WTC11 (cell line): ENCODE measurements at regions not wholly inside any gene's neighbourhood (a gene's known extent, or its start where the extent isn't known, plus 50 kb on each side); places are given as distances from the start of the nearest gene placed in this dataset.

Experiments
- ATF3 ChIP-seq: sonication (generic); formaldehyde crosslinking; conservative IDR thresholded peaks from 2 replicates; pipeline ENCODE4 v1.8.1; 2022; ENCODE audit warnings: mild to moderate bottlenecking, missing genetic modification reagents
- CTCF ChIP-seq: fragments of 200-600 bp; IDR thresholded peaks from 2 replicates; pipeline ENCODE4 v1.8.0; 2022; ENCODE audit warnings: antibody characterized with exemption
- FOXP1 ChIP-seq: sonication (generic); formaldehyde crosslinking; IDR thresholded peaks from 2 replicates; pipeline ENCODE4 v1.8.0; 2022; ENCODE audit warnings: missing genetic modification reagents, mild to moderate bottlenecking, moderate library complexity, borderline replicate concordance
- IRF1 ChIP-seq: sonication (generic); formaldehyde crosslinking; IDR thresholded peaks from 2 replicates; pipeline ENCODE4 v1.8.0; 2023; ENCODE audit warnings: missing genetic modification reagents
- MAX ChIP-seq: sonication (generic); formaldehyde crosslinking; IDR thresholded peaks from 2 replicates; pipeline ENCODE4 v1.8.0; 2022; ENCODE audit warnings: mild to moderate bottlenecking, missing genetic modification reagents
- NR1H2 ChIP-seq: sonication (generic); formaldehyde crosslinking; IDR thresholded peaks from 2 replicates; pipeline ENCODE4 v1.9.0; 2021; ENCODE audit warnings: mild to moderate bottlenecking, moderate library complexity, missing genetic modification reagents
- ZNF263 ChIP-seq: sonication (generic); formaldehyde crosslinking; IDR thresholded peaks from 2 replicates; pipeline ENCODE4 v1.8.1; 2022; ENCODE audit warnings: low read depth, mild to moderate bottlenecking, moderate library complexity, missing genetic modification reagents

GRCh38 chr2:138853296-138853695 lies 73.1 kb upstream of the NXPH2 start:
- TF ChIP-seq MAX (CRISPR knock-in tag) (no peak), ZNF263 (CRISPR knock-in tag) (no peak), ATF3 (no peak), NR1H2 (CRISPR knock-in tag) (no peak), CTCF (no peak), FOXP1 (CRISPR knock-in tag) (no peak), IRF1 (CRISPR knock-in tag) (no peak)
